Suppressor macrophage treated with lipopolysaccharide for 4 hours (primary cell): ENCODE measurements at regions not wholly inside any gene's neighbourhood (a gene's known extent, or its start where the extent isn't known, plus 50 kb on each side); places are given as distances from the start of the nearest gene placed in this dataset.

Experiments used
- DNase-seq: peaks from one replicate; pipeline ENCODE4 v3.0.0-alpha.2; 2020

DNA sequence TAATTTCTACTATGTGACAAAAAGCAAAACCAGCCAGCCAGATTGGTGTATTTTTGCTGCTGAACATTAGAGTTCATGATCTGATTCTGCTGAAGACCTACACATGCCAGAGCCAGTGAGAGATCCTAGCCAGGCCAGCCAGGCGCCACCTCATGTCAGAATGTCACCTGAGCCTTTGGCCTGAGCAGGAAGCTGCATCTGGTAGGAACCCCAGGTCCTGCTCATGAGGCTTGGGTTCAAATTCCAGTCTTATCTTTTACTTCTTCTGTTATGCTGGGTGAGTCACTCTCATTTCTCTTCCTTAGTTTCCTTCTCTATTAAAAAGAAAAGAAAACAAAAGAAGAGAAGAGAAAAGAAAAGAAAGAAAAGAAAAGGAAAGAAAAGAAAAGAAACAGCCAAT lies 585.1 kb upstream of the CDH5 start:
- DNase-seq, result no peak

DNA sequence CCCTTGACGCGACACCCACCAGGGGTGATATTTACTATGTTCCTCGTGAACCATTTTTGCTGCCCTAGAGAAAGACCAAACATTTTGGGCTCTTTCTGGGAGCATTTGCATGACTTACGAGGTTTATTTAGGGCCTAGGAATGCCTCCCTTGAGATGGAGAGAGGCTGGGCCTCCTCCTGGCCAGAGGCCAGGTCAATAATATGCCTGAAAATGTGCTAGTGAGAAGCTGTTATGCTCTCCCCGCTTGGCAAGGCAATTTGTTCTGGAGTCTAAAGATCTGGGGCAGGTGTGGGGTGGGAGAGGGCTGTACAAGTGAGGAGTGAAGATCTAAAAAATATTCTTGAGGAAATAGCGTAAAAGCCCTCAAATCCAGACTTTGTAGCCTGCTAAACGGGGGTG lies 587.3 kb upstream of the CDH5 start:
- no peak for DNase-seq

DNA sequence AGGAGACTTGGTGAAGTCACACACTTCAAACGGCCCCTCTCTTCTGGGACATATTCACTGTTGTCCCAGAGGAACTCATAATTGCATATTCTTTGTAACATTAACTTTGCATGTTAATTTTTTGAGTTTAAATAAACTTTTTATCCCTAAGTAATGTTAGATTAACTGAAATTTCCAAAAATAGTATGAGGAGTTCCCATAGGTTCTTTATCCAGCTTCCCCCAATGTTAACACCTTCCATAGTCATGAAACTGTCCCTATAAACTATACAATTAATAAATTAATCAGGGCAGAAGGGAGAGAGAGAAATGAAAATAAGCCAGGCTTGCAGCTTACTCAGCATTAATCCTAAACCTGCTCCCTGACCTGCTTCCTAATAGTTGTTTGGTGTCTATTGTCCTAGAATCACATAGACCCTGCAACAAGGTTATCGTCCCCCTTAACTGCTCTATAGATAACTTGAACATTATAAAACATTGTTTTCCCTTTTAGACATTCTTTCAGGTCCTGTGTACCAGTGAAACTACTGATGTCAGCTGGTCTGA lies 589.8 kb upstream of the CDH5 start:
- DNase-seq, result no peak

DNA sequence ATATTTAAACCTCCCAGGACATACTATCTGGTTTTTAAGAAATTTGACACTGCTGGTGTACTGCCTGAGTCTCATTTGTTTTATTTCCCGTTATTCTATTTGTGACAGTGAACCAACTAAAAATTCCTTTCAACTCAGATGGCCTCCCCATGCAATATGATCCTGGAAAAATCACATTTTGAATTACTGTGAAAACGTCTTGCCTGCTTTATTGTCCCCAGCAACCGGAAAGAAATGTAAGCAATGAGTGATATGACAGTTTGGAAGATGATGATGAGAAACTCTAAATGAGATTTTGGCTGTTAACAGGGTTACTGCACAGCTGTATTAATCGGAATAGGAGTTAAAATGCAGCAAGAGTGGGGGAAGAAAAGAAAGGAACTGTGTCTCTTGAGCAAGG lies 590.7 kb upstream of the CDH5 start:
- no peak for DNase-seq

DNA sequence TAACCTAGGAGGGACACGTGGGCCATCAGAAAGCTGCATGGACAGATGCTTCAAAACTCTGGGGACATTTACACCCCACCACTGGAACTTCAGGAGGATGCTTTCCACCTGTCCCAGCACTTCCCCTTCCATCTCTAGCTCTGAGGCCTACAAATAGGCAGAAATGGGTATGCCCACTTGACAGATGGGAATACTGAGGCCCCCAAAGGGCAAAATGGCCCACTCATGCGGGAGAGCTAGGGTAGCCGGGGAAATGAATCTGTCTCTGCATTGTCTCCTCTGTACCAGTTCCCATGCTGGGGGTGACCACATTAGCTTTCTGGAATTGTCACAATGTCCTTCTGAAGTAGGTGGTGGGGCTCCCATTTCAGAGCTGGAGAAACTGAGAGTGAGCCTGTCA lies 592.1 kb upstream of the CDH5 start:
- DNase-seq, result no peak

DNA sequence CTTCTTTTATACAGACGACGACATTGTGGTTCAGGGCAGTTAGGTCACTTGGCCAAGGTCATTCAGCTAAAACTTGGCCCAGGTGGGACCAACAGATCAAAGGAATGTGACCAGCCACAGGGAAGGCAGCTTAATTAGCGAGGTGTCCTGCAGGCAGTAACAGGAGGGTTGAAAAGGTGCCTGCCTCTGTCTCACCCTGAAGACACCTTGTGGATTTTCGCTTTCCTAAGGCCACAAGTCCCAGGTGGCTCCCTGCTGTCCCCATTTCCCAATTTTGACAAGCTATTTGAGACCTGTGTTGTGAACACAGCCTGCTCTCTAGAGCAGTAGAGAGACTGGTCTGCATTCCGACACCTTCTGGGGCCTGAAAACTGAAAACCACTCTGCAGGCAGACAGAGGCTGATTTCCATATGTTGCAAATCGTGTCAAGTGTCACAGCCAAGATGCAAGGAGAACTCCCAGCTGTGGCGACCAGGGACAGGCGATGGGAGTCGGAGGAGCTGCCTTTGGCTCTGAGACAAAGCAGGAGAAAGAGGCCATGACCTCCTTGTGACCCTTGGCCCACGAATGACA lies 593.1 kb upstream of the CDH5 start:
- DNase-seq, result no peak

DNA sequence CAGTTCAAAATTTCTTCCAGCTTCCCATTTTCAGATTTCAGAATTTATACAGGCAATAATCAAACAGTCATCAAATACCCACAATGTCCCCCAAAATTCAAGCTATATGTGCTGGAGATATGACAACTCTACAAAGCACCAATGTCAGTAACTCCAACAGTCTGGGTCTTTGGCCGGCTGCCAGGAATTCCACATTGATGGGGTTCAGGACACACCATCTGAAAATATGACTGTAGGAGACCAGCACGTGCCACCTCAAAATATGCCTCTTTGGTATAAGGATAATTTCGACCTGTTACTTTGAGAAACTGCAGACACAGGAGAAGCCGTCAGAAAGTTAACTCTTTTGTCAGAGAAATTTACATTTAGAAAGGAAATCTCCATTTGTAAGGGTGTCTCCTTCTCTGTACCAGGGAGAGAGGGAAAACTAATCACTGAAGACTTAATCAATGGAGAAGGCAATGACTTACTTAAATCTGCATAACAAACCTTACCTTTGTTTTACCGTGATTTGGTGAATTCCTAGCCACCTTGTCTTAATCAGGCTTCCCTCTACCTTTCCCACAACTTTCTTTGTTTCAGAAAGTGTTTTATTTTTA lies 594.3 kb upstream of the CDH5 start:
- DNase-seq, result no peak

DNA sequence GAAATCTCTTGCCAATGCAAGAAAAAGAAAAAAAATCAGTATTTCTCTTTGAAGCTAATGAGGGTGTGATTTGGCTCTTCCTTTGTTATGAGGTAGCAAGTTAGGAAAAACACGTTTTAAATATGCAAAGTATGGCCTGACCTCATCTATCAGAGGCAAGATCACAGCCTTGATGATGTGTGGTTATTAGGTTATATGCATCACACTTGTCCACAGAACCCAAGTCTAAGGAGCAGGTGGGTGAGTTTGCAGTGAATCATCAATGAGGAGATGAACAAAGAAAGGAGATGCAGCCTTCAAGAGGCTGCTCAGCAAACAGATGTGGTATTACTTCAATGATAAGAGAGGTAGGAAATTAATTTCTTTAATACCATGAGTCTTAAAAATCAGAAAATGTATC lies 594.8 kb upstream of the CDH5 start:
- DNase-seq, result no peak

DNA sequence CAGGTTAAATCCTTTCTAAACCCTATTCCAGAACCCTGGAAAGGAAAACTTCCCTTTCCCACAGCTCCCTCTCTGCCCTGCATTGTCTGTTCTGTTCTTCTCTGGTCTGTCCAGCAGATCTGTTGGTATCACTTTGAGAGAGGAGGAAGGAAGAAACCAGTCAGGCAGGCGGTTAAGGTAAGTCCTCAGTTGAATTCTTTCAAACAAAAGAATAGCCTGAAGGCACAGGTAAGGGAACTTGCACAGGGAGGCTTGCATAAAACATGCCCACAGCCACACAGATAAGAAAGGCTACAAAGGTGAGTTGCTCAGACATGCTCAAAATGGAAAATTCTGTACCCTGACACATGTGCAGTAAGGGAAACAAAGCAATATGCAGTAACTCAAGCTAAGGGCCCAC lies 595.7 kb upstream of the CDH5 start:
- DNase-seq, result no peak

DNA sequence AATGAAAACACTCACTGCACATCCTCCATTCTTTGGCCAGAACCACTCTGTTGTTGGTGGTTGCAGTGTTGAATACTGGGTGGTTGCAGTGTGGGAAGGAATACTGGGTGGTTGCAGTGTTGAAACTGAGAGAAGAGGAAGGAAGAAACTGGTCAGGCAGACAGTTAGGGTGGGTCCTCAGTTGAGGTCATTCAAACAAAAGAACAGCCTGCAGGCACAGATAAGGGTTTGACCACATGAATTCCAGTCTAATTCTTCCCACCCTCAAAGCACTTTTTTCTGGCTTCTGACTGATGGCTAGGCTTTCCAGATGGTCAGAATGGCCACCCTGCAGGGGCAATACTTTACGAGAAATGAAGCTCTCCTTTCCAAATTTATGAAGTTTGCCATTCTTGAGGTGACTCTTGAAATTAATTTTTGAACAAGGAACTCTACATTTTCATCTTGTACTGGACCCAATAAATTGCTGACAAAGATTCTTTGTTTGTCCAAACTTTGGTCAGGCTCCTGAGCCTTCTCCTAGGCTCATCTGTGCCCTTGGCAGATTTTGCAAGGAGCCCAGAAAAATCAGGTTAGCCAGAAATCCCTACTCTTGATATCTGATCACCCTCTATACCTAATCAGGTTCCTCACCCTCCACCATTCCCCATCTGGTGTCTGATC lies 596.6 kb upstream of the CDH5 start:
- DNase-seq, result no peak

DNA sequence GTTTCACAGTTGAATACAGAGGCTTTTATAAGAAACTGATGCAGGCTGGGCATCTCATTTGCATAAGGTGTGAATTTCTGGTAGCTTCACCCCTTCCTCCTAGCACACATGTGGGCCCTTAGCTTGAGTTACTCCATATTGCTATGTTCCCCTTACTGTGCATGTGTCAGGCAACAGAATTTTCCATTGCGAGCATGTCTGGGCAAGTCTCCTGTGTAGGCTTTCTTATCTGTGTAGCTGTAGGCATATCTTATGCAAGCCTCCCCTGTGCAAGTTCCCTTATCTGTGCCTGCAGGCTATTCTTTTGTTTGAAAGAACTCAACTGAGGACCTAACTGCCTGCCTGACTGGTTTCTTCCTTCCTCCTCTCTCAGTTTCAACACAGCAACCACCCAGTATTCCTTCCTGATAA lies 597.4 kb upstream of the CDH5 start:
- no peak for DNase-seq

DNA sequence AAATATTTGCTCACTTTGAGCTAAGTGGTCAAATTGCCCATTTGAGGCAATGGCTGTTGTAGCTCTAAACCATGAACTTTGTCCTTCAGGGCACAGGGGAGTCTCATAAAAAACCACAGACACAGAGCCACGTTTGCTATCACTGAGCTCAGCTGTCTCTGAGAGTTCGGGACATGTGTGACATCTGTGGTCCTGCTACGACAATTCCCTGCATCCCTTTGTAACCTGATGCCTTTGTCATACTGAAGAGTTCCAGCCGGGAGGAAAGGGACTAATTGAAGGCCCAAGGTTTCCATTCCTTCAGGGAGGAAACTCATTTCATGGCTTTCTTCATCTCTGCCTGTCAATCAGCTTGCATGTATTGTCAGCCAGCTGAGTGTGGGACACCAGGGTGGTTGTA lies 599.4 kb upstream of the CDH5 start:
- no peak for DNase-seq

DNA sequence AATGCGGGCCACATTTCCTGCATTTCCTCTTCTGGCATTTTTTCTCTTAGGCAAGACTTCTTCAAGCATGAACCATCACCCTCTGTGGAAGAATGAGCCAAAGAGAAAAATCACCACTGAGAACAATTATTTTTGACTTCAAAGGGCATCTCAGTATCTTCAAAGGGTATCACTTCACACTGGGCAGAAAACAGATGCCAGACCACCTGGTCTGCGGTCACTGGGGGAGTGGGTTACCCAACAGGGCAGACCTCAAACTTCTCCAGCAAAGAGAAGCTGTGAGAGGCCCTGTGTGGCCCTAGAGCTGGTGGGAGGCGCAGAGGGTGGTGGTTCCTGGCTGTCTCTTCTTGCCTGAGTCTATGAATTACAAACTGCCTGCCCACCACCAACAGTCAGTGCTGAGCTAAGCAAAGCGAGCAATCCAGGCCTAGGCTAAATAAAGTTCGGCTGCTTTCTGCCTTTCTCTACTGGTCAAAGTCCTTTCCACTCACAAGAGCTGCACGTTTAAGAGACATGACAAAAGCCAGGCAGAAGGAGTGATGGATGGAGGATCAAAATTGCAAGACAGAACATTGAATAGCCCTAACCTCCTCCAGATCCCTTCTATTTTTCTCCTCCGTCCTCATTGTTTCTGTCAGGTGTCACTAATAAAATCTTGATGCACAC lies 602.7 kb upstream of the CDH5 start:
- DNase-seq, result no peak

DNA sequence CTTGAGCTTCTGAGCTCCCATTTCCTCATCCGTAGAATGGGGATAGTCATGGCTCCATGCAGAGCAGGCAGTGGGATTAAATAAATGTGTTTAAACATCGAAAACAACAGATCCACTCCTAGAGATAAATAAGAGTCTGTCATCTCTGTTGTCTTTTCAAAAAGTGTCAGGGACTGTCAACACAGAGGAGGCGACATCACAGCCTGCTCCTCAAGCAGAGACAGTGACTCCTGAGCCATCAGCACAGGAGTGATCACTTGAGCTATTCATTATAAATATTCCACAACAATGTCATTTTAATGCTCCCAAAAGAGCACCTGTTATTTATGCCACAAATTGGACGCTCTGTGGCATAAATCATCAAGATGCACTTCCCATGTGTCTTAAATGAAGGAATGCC lies 605.6 kb upstream of the CDH5 start:
- DNase-seq, result no peak

DNA sequence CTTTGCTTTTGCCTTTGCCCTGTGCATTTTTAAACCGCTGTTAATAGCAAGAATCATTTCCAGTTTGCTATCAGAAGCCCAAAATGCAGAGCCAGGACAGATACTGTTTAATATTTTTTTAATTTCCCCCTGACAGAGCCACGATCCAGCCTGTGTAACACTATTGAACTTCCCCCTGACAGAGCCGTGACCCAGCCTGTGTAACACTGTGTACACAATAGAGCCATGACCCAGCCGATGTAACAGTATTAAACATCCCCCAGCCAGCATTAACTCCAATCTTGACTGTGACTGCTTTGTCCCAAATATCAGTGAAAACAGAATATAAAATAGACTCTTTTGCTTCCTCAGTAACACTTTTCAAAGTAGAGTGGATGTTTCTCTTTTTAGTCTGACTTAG lies 607.9 kb upstream of the CDH5 start:
- no peak for DNase-seq

DNA sequence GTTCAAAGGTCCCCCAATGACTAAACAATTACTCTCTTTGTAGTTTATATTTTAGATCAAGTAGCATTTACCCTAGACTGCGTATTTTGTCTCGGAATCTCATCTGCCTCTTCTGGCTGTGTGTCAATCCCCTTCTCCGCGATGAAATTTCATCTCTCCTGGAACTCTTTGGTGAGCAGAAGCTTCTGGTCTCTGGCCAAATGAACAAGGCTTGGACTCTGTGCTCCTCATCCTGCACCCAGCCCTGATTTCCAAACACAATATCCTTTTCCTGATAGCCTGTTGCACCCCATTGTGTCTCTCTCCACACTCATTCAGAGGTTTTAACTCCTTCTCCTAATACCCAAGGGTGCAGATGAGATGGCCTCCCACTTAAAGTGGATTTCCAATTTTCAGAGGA lies 609.4 kb upstream of the CDH5 start:
- no peak for DNase-seq

DNA sequence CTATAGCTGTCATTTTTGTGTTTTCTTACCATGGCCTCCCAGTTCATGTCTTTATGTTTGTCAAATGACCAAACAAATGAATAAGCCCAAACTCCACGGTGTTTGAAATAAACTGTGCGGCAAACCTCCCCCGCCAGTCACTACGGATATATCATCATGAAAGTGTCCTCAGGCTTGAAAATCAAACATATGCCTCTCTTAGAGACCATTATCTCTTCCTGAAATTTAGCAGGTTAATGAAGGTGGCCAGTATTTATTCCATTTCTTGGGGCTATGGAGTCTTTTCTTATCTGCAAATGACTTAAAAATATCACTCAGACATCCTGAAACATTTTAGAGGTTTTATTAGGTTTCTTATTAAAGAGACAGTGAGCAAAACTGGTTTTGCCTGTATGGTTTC lies 610.3 kb upstream of the CDH5 start:
- DNase-seq, result no peak

DNA sequence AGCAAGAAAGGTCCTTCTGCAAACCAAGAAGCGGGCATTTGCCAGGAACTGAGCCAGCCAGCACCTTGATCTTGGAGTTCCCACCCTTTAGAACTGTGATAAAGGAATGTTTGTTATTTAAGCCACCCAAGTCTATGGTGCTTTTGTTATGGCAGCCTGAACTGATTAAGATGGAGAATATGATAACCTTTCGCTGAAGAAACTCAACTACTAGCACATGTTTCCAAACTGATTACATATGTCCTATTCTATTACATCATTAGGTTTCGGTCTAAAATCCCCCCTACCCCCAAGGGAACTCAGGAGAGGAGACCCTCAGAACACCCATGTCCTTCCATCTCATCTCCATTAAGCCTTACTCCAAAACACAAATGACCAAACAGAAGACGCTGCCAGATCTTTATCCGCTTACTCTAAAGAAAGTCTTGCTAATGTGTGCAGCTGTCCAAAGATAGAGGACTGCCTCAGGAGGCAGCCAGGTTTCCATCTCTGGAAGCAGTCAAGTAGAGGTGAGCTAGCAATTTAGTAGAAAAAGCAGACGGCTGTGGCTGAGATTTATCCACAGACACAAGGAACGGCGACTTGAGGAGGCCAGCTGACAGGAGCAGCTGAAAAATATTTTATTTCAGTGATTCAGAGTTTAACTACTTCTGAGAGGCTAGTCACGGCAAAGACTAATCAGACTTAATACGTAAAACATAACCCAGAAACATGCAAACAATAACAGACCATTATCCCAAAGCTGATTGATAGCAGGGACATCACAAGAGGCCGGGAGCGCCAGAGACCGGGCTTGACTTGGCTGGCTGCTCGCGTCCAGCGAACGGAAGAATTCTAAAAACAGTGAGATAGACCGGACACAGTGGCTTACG lies 611.4 kb upstream of the CDH5 start:
- no peak for DNase-seq

DNA sequence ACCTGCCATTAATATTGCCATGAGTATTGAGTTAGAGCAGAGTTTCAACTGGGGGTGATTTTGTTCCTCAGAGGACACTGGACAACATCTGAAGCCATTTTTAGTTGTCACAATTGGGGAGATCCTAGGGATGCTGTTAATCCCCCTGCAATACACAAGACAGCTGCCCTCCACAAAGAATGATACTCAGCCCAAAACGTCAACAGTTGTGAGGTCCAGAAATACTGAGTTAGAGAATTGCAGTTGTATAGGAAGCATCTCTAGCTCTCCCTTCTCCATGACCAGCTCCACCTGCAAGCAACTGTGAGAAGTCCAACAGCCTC lies 614.0 kb upstream of the CDH5 start:
- DNase-seq, result no peak

DNA sequence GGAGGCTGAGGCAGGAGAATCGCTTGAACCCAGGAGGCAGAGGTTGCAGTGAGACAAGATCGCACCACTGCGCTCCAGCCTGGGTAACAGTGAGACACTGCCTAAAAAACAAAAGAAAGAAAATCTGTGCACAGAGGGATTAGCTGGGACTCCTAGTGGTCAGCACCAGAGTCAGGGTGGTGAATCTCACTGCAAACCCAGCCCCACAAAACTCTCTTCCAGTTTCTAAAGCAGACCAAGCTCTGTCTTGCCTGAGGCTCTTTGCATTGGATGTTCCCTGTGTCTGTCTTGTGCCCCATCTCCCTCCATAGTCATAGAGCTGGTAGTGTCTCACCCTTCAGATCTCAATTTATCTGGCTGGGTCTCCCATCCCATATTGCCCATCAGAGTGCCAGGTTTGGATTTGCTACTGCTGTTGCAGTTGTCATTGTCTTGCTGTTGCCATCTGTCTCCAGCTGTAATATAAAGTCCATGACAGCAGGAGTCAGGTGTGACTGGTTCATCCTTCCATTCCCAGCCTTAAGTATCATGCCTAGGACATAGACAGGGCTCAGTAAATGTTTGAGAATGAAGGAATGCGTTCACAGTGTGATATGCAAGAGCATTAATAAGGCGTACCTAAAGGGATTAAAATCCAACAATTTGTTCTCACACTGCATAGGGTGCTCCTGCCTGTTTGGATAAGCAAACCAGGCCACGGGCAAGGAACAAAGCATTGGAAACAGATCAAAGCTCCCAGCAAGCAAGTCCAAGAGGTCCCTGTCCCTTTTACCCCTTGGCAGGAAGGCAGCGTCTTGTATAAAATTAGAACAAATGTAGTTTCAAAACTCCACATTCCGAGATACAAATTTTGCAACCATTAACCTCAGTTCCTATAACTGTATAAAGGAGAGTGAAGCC lies 614.6 kb upstream of the CDH5 start:
- DNase-seq, result no peak

DNA sequence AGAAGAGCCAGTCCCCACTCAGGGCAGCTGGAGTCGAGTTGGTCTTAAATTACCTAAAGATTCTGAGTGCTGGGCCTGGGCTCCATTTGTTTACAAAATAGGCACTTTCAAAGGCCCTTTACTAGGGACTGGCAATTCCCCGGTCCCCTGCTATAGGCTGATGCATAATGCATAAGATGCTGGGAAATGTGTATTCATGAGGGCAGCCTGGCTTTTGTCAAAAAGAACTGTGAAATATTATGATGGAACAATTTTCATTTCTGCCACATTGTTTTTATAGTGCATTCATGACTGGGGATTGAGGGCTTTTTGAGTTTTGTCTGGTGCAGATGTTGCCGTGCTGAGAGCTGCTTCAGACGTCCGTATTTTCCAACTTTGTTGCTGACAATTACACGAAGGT lies 617.0 kb upstream of the CDH5 start:
- no peak for DNase-seq

DNA sequence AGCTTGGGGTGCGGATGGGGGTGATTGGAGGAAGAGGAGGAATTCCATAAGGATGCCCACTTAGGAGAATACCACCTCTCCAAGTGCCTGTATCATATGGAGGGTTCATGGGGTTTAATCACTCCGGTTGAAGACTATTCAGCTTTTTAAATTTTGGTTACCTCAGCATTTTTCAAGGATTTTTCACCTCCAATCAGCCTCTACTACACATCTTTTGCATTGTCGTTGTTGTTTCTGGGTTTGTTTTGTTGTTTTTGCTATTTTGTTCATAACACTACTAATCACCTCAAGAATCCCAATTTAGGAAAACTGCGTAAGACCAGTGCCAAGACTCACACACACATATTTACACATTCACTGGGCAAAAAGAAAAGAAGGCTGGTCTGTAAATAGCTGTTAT lies 619.5 kb upstream of the CDH5 start:
- DNase-seq, result no peak
